ENCODE measurements at regions not wholly inside any gene's neighbourhood (a gene's known extent, or its start where the extent isn't known, plus 50 kb on each side); places are given as distances from the start of the nearest gene placed in this dataset.

DNA sequence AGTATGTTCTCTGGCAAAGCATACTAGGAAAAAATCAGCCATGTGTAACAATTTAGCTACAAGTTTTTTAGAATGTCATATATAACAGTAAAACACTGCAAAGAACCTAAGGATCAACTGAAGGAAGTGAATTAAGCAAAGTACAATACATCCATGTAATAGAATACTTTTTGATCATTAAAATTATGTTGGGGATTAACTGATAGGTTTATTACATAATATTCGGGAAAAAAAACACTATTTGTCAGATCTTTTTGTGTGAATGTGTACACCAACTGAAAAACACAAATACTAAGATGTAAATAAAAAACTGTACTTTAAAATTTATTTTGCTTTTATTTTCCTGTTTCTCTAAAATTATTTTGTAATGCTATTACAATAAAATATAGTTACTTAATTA, 185.5 kb upstream of the DYNLRB2 start:
- H3K9me3 Mint-ChIP-seq, result peaks cover 0 to 1% (median 0%) of the 10 kb centered on the region in 11 donors
- Histone ChIP-seq H3K27ac (ENCODE audit: low read depth, low read length) (no peak overlapping the region), H3K9me3 (ENCODE audit: control insufficient read depth in 2 of 3, low read length in 3 of 3) (no peaks in the 10 kb centered on the region), H3K36me3 (ENCODE audit: control insufficient read depth in 2 of 3, insufficient read depth in 3 of 3, low read length in 3 of 3) (no peaks in the 10 kb centered on the region), H3K4me1 (ENCODE audit: control insufficient read depth in 2 of 2, insufficient read depth in 2 of 2, low read length in 2 of 2) (no peaks in the 10 kb centered on the region), H3K27me3 (ENCODE audit: control insufficient read depth in 2 of 2, insufficient read depth in 2 of 2, low read length in 2 of 2) (no peaks in the 10 kb centered on the region), H3K4me3 (ENCODE audit: low read length) (no peak overlapping the region)
- no peaks in the 10 kb centered on the region for H3K4me1 Mint-ChIP-seq
- H3K4me3 Mint-ChIP-seq, result no peak overlapping the region
- CTCF ChIA-PET, result no interaction called here
- H3K27ac Mint-ChIP-seq, result no peak overlapping the region
- H3K27me3 Mint-ChIP-seq, result peaks cover 2 to 18% (median 5%) of the 10 kb centered on the region in 5 donors
- intact Hi-C loops (cut with micrococcal nuclease), result no loop called here
- DNase-seq (no peak), ATAC-seq (no peak)
- POLR2A ChIA-PET, result no interaction called here
- H3K36me3 Mint-ChIP-seq, result no peaks in the 10 kb centered on the region

DNA sequence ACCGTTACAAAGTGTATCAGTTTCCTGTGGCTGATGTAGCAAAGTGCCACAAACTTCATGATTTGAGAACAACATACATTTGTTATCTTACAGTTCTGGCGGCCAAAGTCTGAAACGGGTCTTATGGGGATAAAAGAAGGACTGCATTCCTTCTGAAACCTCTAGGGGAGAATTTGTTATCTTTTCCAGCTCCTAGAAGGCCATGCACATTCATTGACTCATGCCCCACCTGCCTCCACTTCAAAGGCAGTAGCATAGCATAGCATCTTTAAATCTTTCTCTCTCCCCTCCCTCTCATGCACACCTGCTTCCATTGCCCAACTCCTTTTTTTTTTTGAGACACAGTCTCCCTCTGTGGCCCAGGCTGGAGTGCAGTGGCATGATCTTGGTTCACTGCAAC, 190.7 kb upstream of the DYNLRB2 start:
- Histone ChIP-seq H3K9me3 (ENCODE audit: control insufficient read depth in 2 of 3, low read length in 3 of 3) (no peaks in the 10 kb centered on the region), H3K4me1 (ENCODE audit: control insufficient read depth in 2 of 2, insufficient read depth in 2 of 2, low read length in 2 of 2) (no peaks in the 10 kb centered on the region), H3K4me3 (ENCODE audit: low read length) (no peak overlapping the region), H3K36me3 (ENCODE audit: control insufficient read depth in 2 of 3, insufficient read depth in 3 of 3, low read length in 3 of 3) (no peaks in the 10 kb centered on the region), H3K27ac (ENCODE audit: low read depth, low read length) (no peak overlapping the region), H3K27me3 (ENCODE audit: control insufficient read depth in 2 of 2, insufficient read depth in 2 of 2, low read length in 2 of 2) (no peaks in the 10 kb centered on the region)
- Mint-ChIP-seq H3K4me3 (no peak overlapping the region), H3K27me3 (peaks cover 2 to 14% (median 6%) of the 10 kb centered on the region in 5 donors), H3K36me3 (peaks cover 0 to 3% (median 0%) of the 10 kb centered on the region in 5 donors), H3K4me1 (no peaks in the 10 kb centered on the region), H3K9me3 (peaks cover 0 to 10% (median 3%) of the 10 kb centered on the region in 11 donors), H3K27ac (no peak overlapping the region)
- ChIA-PET CTCF (no interaction called here), POLR2A (no interaction called here)
- ATAC-seq, result no peak
- no peak for DNase-seq
- intact Hi-C loops (cut with micrococcal nuclease), result no loop called here

GRCh38 chr16:80347900-80348299, 192.9 kb upstream of the DYNLRB2 start:
- CTCF ChIA-PET, result no interaction called here
- POLR2A ChIA-PET, result no interaction called here
- Histone ChIP-seq H3K4me3 (ENCODE audit: low read length) (no peak overlapping the region), H3K27ac (ENCODE audit: low read depth, low read length) (no peak overlapping the region), H3K4me1 (ENCODE audit: control insufficient read depth in 2 of 2, insufficient read depth in 2 of 2, low read length in 2 of 2) (no peaks in the 10 kb centered on the region), H3K27me3 (ENCODE audit: control insufficient read depth in 2 of 2, insufficient read depth in 2 of 2, low read length in 2 of 2) (no peaks in the 10 kb centered on the region), H3K36me3 (ENCODE audit: control insufficient read depth in 2 of 3, insufficient read depth in 3 of 3, low read length in 3 of 3) (no peaks in the 10 kb centered on the region), H3K9me3 (ENCODE audit: control insufficient read depth in 2 of 3, low read length in 3 of 3) (no peaks in the 10 kb centered on the region)
- H3K36me3 Mint-ChIP-seq, result peaks cover 0 to 3% (median 0%) of the 10 kb centered on the region in 5 donors
- H3K4me1 Mint-ChIP-seq, result no peaks in the 10 kb centered on the region
- no peak overlapping the region for H3K27ac Mint-ChIP-seq
- intact Hi-C loops (cut with micrococcal nuclease), result no loop called here
- ATAC-seq (no peak), DNase-seq (no peak)
- H3K9me3 Mint-ChIP-seq, result peaks cover 0 to 10% (median 3%) of the 10 kb centered on the region in 11 donors
- H3K4me3 Mint-ChIP-seq, result no peak overlapping the region
- H3K27me3 Mint-ChIP-seq, result peaks cover 5 to 15% (median 6%) of the 10 kb centered on the region in 5 donors

- ATAC-seq (no peak), DNase-seq (no peak)
- Histone ChIP-seq H3K27ac (ENCODE audit: low read depth, low read length) (no peak overlapping the region), H3K4me3 (ENCODE audit: low read length) (no peak overlapping the region), H3K36me3 (ENCODE audit: control insufficient read depth in 2 of 3, insufficient read depth in 3 of 3, low read length in 3 of 3) (no peaks in the 10 kb centered on the region), H3K9me3 (ENCODE audit: control insufficient read depth in 2 of 3, low read length in 3 of 3) (no peaks in the 10 kb centered on the region), H3K4me1 (ENCODE audit: control insufficient read depth in 2 of 2, insufficient read depth in 2 of 2, low read length in 2 of 2) (no peaks in the 10 kb centered on the region), H3K27me3 (ENCODE audit: control insufficient read depth in 2 of 2, insufficient read depth in 2 of 2, low read length in 2 of 2) (no peaks in the 10 kb centered on the region)
- Mint-ChIP-seq H3K4me3 (no peak overlapping the region), H3K9me3 (peaks cover 0 to 10% (median 3%) of the 10 kb centered on the region in 11 donors), H3K36me3 (peaks cover 0 to 3% (median 0%) of the 10 kb centered on the region in 5 donors), H3K27ac (no peak overlapping the region), H3K27me3 (peaks cover 3 to 15% (median 5%) of the 10 kb centered on the region in 5 donors), H3K4me1 (no peaks in the 10 kb centered on the region)
- intact Hi-C loops (cut with micrococcal nuclease), result no loop called here
- ChIA-PET POLR2A (no interaction called here), CTCF (no interaction called here)
Observed at GRCh38 chr16:80347002-80347401, 193.8 kb upstream of the DYNLRB2 start.

GRCh38 chr16:80346111-80346632, 194.6 kb upstream of the DYNLRB2 start:
- H3K9me3 ChIP-seq (ENCODE audit: control insufficient read depth in 2 of 3, low read length in 3 of 3), result no peaks in the 10 kb centered on the region
- H3K27me3 Mint-ChIP-seq, result peaks cover 2 to 13% (median 3%) of the 10 kb centered on the region in 5 donors
- no peaks in the 10 kb centered on the region for H3K36me3 ChIP-seq (ENCODE audit: control insufficient read depth in 2 of 3, insufficient read depth in 3 of 3, low read length in 3 of 3)
- CTCF ChIA-PET, result no interaction called here
- DNase-seq, result no peak
- H3K9me3 Mint-ChIP-seq, result peaks cover 0 to 10% (median 3%) of the 10 kb centered on the region in 11 donors
- no peak overlapping the region for H3K27ac ChIP-seq (ENCODE audit: low read depth, low read length)
- H3K4me3 Mint-ChIP-seq, result no peak overlapping the region
- ATAC-seq, result no peak
- H3K36me3 Mint-ChIP-seq, result peaks cover 0 to 3% (median 0%) of the 10 kb centered on the region in 5 donors
- H3K27me3 ChIP-seq (ENCODE audit: control insufficient read depth in 2 of 2, insufficient read depth in 2 of 2, low read length in 2 of 2), result no peaks in the 10 kb centered on the region
- H3K4me1 Mint-ChIP-seq, result no peaks in the 10 kb centered on the region
- intact Hi-C loops (cut with micrococcal nuclease), result no loop called here
- H3K27ac Mint-ChIP-seq, result no peak overlapping the region
- H3K4me1 ChIP-seq (ENCODE audit: control insufficient read depth in 2 of 2, insufficient read depth in 2 of 2, low read length in 2 of 2), result no peaks in the 10 kb centered on the region
- POLR2A ChIA-PET, result no interaction called here
- H3K4me3 ChIP-seq (ENCODE audit: low read length), result no peak overlapping the region

GRCh38 chr16:80345701-80346100, 195.1 kb upstream of the DYNLRB2 start:
- peaks cover 0 to 3% (median 0%) of the 10 kb centered on the region in 5 donors for H3K36me3 Mint-ChIP-seq
- ATAC-seq (no peak), DNase-seq (no peak)
- Histone ChIP-seq H3K36me3 (ENCODE audit: control insufficient read depth in 2 of 3, insufficient read depth in 3 of 3, low read length in 3 of 3) (no peaks in the 10 kb centered on the region), H3K27ac (ENCODE audit: low read depth, low read length) (no peak overlapping the region), H3K4me3 (ENCODE audit: low read length) (no peak overlapping the region), H3K27me3 (ENCODE audit: control insufficient read depth in 2 of 2, insufficient read depth in 2 of 2, low read length in 2 of 2) (no peaks in the 10 kb centered on the region), H3K9me3 (ENCODE audit: control insufficient read depth in 2 of 3, low read length in 3 of 3) (no peaks in the 10 kb centered on the region), H3K4me1 (ENCODE audit: control insufficient read depth in 2 of 2, insufficient read depth in 2 of 2, low read length in 2 of 2) (no peaks in the 10 kb centered on the region)
- ChIA-PET CTCF (no interaction called here), POLR2A (no interaction called here)
- no peak overlapping the region for H3K4me3 Mint-ChIP-seq
- intact Hi-C loops (cut with micrococcal nuclease), result no loop called here
- no peak overlapping the region for H3K27ac Mint-ChIP-seq
- no peaks in the 10 kb centered on the region for H3K4me1 Mint-ChIP-seq
- H3K27me3 Mint-ChIP-seq, result peaks cover 3 to 10% (median 7%) of the 10 kb centered on the region in 5 donors
- H3K9me3 Mint-ChIP-seq, result peaks cover 0 to 10% (median 3%) of the 10 kb centered on the region in 11 donors

DNA sequence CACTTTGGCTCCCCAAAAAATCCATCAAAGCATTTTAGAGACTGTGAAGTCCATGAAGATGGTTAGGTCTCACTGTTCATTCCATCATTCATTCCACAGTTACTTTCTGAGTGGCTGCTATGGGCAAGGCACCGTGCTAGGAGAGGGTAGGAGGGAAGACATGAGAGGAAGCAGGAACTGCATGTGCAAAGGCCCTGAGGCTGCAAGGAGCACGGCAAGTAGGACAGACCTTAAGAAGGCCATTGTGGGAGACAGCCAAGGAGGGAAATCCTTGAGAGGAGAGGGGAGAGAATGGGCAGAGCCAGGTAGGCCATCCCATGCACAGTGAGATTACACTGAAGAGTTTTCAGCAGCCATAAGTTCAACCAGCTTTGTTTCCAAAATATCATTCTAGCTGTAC, 196.2 kb upstream of the DYNLRB2 start:
- Histone ChIP-seq H3K36me3 (ENCODE audit: control insufficient read depth in 2 of 3, insufficient read depth in 3 of 3, low read length in 3 of 3) (no peaks in the 10 kb centered on the region), H3K9me3 (ENCODE audit: control insufficient read depth in 2 of 3, low read length in 3 of 3) (no peaks in the 10 kb centered on the region), H3K27me3 (ENCODE audit: control insufficient read depth in 2 of 2, insufficient read depth in 2 of 2, low read length in 2 of 2) (no peaks in the 10 kb centered on the region), H3K4me1 (ENCODE audit: control insufficient read depth in 2 of 2, insufficient read depth in 2 of 2, low read length in 2 of 2) (no peaks in the 10 kb centered on the region), H3K4me3 (ENCODE audit: low read length) (no peak overlapping the region), H3K27ac (ENCODE audit: low read depth, low read length) (no peak overlapping the region)
- peaks cover 0 to 10% (median 3%) of the 10 kb centered on the region in 11 donors for H3K9me3 Mint-ChIP-seq
- no peak for ATAC-seq
- no peaks in the 10 kb centered on the region for H3K4me1 Mint-ChIP-seq
- no peak overlapping the region for H3K27ac Mint-ChIP-seq
- POLR2A ChIA-PET, result no interaction called here
- no peak for DNase-seq
- intact Hi-C loops (cut with micrococcal nuclease), result no loop called here
- no peak overlapping the region for H3K4me3 Mint-ChIP-seq
- CTCF ChIA-PET, result no interaction called here
- H3K27me3 Mint-ChIP-seq, result peaks cover 4 to 18% (median 10%) of the 10 kb centered on the region in 5 donors
- H3K36me3 Mint-ChIP-seq, result peaks cover 0 to 3% (median 0%) of the 10 kb centered on the region in 5 donors

All from naive thymus-derived CD4-positive, alpha-beta T cell (primary cell).